ENCODE measurements at regions not wholly inside any gene's neighbourhood (a gene's known extent, or its start where the extent isn't known, plus 50 kb on each side); places are given as distances from the start of the nearest gene placed in this dataset.

GRCh38 chr3:195012100-195012499, 258.9 kb downstream of the XXYLT1 start:
- H3K27me3 Mint-ChIP-seq (ENCODE audit: insufficient read depth, low read depth, poor library complexity) = peaks cover 3% of the 10 kb centered on the region
- H3K4me1 Mint-ChIP-seq = peaks cover 11% of the 10 kb centered on the region
- H2AFZ ChIP-seq = no peak overlapping the region
- H3K27ac Mint-ChIP-seq = no peak overlapping the region
- H3K9me3 Mint-ChIP-seq = peaks cover 31% of the 10 kb centered on the region
- no peaks in the 10 kb centered on the region for H3K79me2 ChIP-seq (replicated peaks; ENCODE audit: insufficient read depth)
- no peak overlapping the region for H3K4me2 ChIP-seq
- no peak overlapping the region; the same call in 2 of the 3 replicates for H3K4me3 Mint-ChIP-seq
- H4K20me1 ChIP-seq (replicated peaks; ENCODE audit: insufficient read depth) = no peaks in the 10 kb centered on the region
- 0 out of 2 replicates have a peak, but pooled peaks cover 4% of the 10 kb centered on the region for H3K4me1 ChIP-seq (ENCODE audit: insufficient read depth)
- TF ChIP-seq EZH2 (IDR thresholded peaks at IDR 0.05; ENCODE audit: low read depth, unreplicated experiment) = no peak
- TF ChIP-seq ZNF114 (CRISPR knock-in tag; IDR thresholded peaks at IDR 0.05) = no peak
- TF ChIP-seq, protein P1, sequence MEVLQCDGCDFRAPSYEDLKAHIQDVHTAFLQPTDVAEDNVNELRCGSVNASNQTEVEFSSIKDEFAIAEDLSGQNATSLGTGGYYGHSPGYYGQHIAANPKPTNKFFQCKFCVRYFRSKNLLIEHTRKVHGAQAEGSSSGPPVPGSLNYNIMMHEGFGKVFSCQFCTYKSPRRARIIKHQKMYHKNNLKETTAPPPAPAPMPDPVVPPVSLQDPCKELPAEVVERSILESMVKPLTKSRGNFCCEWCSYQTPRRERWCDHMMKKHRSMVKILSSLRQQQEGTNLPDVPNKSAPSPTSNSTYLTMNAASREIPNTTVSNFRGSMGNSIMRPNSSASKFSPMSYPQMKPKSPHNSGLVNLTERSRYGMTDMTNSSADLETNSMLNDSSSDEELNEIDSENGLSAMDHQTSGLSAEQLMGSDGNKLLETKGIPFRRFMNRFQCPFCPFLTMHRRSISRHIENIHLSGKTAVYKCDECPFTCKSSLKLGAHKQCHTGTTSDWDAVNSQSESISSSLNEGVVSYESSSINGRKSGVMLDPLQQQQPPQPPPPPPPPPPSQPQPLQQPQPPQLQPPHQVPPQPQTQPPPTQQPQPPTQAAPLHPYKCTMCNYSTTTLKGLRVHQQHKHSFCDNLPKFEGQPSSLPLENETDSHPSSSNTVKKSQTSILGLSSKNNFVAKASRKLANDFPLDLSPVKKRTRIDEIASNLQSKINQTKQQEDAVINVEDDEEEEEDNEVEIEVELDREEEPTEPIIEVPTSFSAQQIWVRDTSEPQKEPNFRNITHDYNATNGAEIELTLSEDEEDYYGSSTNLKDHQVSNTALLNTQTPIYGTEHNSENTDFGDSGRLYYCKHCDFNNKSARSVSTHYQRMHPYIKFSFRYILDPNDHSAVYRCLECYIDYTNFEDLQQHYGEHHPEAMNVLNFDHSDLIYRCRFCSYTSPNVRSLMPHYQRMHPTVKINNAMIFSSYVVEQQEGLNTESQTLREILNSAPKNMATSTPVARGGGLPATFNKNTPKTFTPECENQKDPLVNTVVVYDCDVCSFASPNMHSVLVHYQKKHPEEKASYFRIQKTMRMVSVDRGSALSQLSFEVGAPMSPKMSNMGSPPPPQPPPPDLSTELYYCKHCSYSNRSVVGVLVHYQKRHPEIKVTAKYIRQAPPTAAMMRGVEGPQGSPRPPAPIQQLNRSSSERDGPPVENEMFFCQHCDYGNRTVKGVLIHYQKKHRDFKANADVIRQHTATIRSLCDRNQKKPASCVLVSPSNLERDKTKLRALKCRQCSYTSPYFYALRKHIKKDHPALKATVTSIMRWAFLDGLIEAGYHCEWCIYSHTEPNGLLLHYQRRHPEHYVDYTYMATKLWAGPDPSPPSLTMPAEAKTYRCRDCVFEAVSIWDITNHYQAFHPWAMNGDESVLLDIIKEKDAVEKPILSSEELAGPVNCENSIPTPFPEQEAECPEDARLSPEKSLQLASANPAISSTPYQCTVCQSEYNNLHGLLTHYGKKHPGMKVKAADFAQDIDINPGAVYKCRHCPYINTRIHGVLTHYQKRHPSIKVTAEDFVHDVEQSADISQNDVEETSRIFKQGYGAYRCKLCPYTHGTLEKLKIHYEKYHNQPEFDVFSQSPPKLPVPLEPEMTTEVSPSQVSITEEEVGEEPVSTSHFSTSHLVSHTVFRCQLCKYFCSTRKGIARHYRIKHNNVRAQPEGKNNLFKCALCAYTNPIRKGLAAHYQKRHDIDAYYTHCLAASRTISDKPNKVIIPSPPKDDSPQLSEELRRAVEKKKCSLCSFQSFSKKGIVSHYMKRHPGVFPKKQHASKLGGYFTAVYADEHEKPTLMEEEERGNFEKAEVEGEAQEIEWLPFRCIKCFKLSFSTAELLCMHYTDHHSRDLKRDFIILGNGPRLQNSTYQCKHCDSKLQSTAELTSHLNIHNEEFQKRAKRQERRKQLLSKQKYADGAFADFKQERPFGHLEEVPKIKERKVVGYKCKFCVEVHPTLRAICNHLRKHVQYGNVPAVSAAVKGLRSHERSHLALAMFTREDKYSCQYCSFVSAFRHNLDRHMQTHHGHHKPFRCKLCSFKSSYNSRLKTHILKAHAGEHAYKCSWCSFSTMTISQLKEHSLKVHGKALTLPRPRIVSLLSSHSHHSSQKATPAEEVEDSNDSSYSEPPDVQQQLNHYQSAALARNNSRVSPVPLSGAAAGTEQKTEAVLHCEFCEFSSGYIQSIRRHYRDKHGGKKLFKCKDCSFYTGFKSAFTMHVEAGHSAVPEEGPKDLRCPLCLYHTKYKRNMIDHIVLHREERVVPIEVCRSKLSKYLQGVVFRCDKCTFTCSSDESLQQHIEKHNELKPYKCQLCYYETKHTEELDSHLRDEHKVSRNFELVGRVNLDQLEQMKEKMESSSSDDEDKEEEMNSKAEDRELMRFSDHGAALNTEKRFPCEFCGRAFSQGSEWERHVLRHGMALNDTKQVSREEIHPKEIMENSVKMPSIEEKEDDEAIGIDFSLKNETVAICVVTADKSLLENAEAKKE (CRISPR knock-in tag; IDR thresholded peaks at IDR 0.05) = no peak
- peaks cover 16% of the 10 kb centered on the region for H3K36me3 Mint-ChIP-seq (ENCODE audit: low read depth)
- ATAC-seq (no peak), DNase-seq (ENCODE audit: low spot score) (no peak)
- no peaks in the 10 kb centered on the region for H3F3A ChIP-seq (replicated peaks; ENCODE audit: low read depth)
- H3K4me3 ChIP-seq = no peak overlapping the region
- no peak overlapping the region for H3K27ac ChIP-seq (ENCODE audit: low read depth)
- H3K36me3 ChIP-seq (ENCODE audit: insufficient read depth) = no peaks in the 10 kb centered on the region
- no peaks in the 10 kb centered on the region for H3K27me3 ChIP-seq (ENCODE audit: insufficient read depth)
- H3K9me2 ChIP-seq (ENCODE audit: insufficient read depth) = 0 out of 2 replicates have a peak, but pooled peaks cover 9% of the 10 kb centered on the region

- no peak overlapping the region for H2AFZ ChIP-seq
- Mint-ChIP-seq H3K27ac (no peak overlapping the region), H3K36me3 (ENCODE audit: low read depth) (peaks cover 16% of the 10 kb centered on the region), H3K27me3 (ENCODE audit: insufficient read depth, low read depth, poor library complexity) (peaks cover 3% of the 10 kb centered on the region), H3K9me3 (peaks cover 31% of the 10 kb centered on the region), H3K4me3 (no peak overlapping the region), H3K4me1 (peaks cover 11% of the 10 kb centered on the region)
- no peak overlapping the region for H3K27ac ChIP-seq (ENCODE audit: low read depth)
- H3K4me3 ChIP-seq = no peak overlapping the region
- no peak for ATAC-seq
- 0 out of 2 replicates have a peak, but pooled peaks cover 9% of the 10 kb centered on the region for H3K9me2 ChIP-seq (ENCODE audit: insufficient read depth)
- no peaks in the 10 kb centered on the region for H3K79me2 ChIP-seq (replicated peaks; ENCODE audit: insufficient read depth)
- no peaks in the 10 kb centered on the region for H3F3A ChIP-seq (replicated peaks; ENCODE audit: low read depth)
- 0 out of 2 replicates have a peak, but pooled peaks cover 4% of the 10 kb centered on the region for H3K4me1 ChIP-seq (ENCODE audit: insufficient read depth)
- no peaks in the 10 kb centered on the region for H4K20me1 ChIP-seq (replicated peaks; ENCODE audit: insufficient read depth)
- H3K27me3 ChIP-seq (ENCODE audit: insufficient read depth) = no peaks in the 10 kb centered on the region
- H3K36me3 ChIP-seq (ENCODE audit: insufficient read depth) = no peaks in the 10 kb centered on the region
- no peak overlapping the region for H3K4me2 ChIP-seq
- no peak for DNase-seq (ENCODE audit: low spot score)
- TF ChIP-seq, protein P1 (CRISPR knock-in tag; IDR thresholded peaks at IDR 0.05) = no peak
- TF ChIP-seq CREB1 (CRISPR knock-in tag; IDR thresholded peaks at IDR 0.05; ENCODE audit: low read depth) (no peak), JUNB (IDR thresholded peaks at IDR 0.05; ENCODE audit: unreplicated experiment) (no peak), ZNF114 (CRISPR knock-in tag; IDR thresholded peaks at IDR 0.05) (no peak)
Observed at GRCh38 chr3:195012571-195012970, 258.4 kb downstream of the XXYLT1 start.

Measured in GM23338 (cell line).